ENCODE measurements at regions not wholly inside any gene's neighbourhood (a gene's known extent, or its start where the extent isn't known, plus 50 kb on each side); places are given as distances from the start of the nearest gene placed in this dataset.
"Not testable (repeated sequence)": the region's sequence is repeated elsewhere in the genome, so short reads cannot be mapped to it uniquely, and the experiment has no call there.

- FAIRE-seq (no peak), DNase-seq (ENCODE audit: low read depth) (no peak)
- Histone ChIP-seq H3K4me3 (ENCODE audit: low read depth, low read length) (no peak overlapping the region), H3K36me3 (ENCODE audit: control insufficient read depth, insufficient read depth, low read length) (no peaks in the 10 kb centered on the region), H3K27me3 (ENCODE audit: control insufficient read depth, insufficient read depth, low read length) (no peaks in the 10 kb centered on the region)
- TF ChIP-seq CTCF (IDR thresholded peaks at IDR 0.05; ENCODE audit: insufficient read depth, low read length, severe bottlenecking) = no peak
Measured at GRCh38 chr5:30152431-30152830, 1041.1 kb upstream of the CDH6 start.

- no peaks in the 10 kb centered on the region for H3K36me3 ChIP-seq (ENCODE audit: control insufficient read depth, insufficient read depth, low read length)
- H3K27me3 ChIP-seq (ENCODE audit: control insufficient read depth, insufficient read depth, low read length) = no peaks in the 10 kb centered on the region
- no peak for TF ChIP-seq CTCF (IDR thresholded peaks at IDR 0.05; ENCODE audit: insufficient read depth, low read length, severe bottlenecking)
- no peak for DNase-seq (ENCODE audit: low read depth)
- no peak overlapping the region for H3K4me3 ChIP-seq (ENCODE audit: low read depth, low read length)
- FAIRE-seq = no peak
Measured at GRCh38 chr5:30150231-30150630, 1043.3 kb upstream of the CDH6 start.

GRCh38 chr5:30149526-30149925, 1044.0 kb upstream of the CDH6 start:
- TF ChIP-seq CTCF (IDR thresholded peaks at IDR 0.05; ENCODE audit: insufficient read depth, low read length, severe bottlenecking) = no peak
- DNase-seq (ENCODE audit: low read depth) (no peak), FAIRE-seq (no peak)
- Histone ChIP-seq H3K4me3 (ENCODE audit: low read depth, low read length) (no peak overlapping the region), H3K27me3 (ENCODE audit: control insufficient read depth, insufficient read depth, low read length) (no peaks in the 10 kb centered on the region), H3K36me3 (ENCODE audit: control insufficient read depth, insufficient read depth, low read length) (no peaks in the 10 kb centered on the region)

GRCh38 chr5:30147976-30148375, 1045.5 kb upstream of the CDH6 start:
- H3K36me3 ChIP-seq (ENCODE audit: control insufficient read depth, insufficient read depth, low read length) = no peaks in the 10 kb centered on the region
- no peak for FAIRE-seq
- no peak overlapping the region for H3K4me3 ChIP-seq (ENCODE audit: low read depth, low read length)
- no peak for TF ChIP-seq CTCF (IDR thresholded peaks at IDR 0.05; ENCODE audit: insufficient read depth, low read length, severe bottlenecking)
- H3K27me3 ChIP-seq (ENCODE audit: control insufficient read depth, insufficient read depth, low read length) = no peaks in the 10 kb centered on the region
- no peak for DNase-seq (ENCODE audit: low read depth)

- FAIRE-seq; DNase-seq (ENCODE audit: low read depth); H3K4me3 ChIP-seq (ENCODE audit: low read depth, low read length); H3K36me3 ChIP-seq (ENCODE audit: control insufficient read depth, insufficient read depth, low read length); H3K27me3 ChIP-seq (ENCODE audit: control insufficient read depth, insufficient read depth, low read length): not testable (repeated sequence)
Measured at GRCh38 chr5:30144059-30144458, 1049.4 kb upstream of the CDH6 start.

GRCh38 chr5:30142432-30142831, 1051.1 kb upstream of the CDH6 start:
- Histone ChIP-seq H3K27me3 (ENCODE audit: control insufficient read depth, insufficient read depth, low read length) (no peaks in the 10 kb centered on the region), H3K36me3 (ENCODE audit: control insufficient read depth, insufficient read depth, low read length) (no peaks in the 10 kb centered on the region), H3K4me3 (ENCODE audit: low read depth, low read length) (no peak overlapping the region)
- FAIRE-seq (no peak), DNase-seq (ENCODE audit: low read depth) (no peak)
- no peak for TF ChIP-seq CTCF (IDR thresholded peaks at IDR 0.05; ENCODE audit: insufficient read depth, low read length, severe bottlenecking)
